Stimulated activated CD4-positive, alpha-beta T cell treated with anti-CD3 and anti-CD28 coated beads, Interleukin-1b, Interleukin-23, amount 100 ng/mL, for 48 hours (primary cell): ENCODE measurements at regions not wholly inside any gene's neighbourhood (a gene's known extent, or its start where the extent isn't known, plus 50 kb on each side); places are given as distances from the start of the nearest gene placed in this dataset.
"Not testable (repeated sequence)": the region's sequence is repeated elsewhere in the genome, so short reads cannot be mapped to it uniquely, and the experiment has no call there.

ENCODE experiments used
- DNase-seq: peaks from one replicate; pipeline ENCODE4 v3.0.0-alpha.2; 2020

DNA sequence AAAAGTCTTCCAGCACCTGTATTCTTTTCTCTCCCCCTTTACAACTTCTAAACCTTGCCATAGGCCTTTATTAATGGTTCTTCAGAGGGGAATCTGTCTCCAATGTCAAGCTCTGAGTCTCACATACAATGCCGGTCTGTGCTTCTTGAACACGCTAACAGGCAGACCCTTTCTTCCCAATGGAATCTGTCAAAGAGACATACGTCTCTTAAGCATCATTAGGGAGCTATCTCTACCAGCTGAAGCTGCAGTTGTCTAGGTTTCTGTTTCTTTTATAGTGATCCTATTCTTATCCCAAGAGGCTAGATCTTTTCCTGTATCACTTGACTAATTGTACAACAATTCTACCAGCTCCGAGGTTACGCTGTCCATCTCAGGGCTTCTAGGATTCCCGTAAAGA, 560.8 kb upstream of the NBEA start:
- no peak for DNase-seq

DNA sequence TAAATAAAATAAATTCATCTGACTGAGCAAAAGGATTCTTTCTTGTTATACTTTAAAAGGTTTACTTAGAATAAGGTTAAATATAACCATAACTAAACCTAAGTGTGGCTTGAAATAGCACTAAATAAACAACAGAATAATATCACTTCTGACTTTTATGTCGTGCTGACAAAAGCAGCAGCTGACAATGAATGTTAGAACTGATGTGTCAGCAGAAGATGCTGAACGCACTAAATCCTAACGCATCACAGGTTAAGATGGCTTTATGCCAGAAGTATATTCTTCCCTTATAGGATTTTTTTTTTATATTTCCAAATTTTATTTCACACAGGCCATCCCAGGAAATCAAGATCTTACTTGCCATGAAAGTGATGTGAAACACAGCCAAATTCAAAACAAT, 558.3 kb upstream of the NBEA start:
- DNase-seq: no peak

DNA sequence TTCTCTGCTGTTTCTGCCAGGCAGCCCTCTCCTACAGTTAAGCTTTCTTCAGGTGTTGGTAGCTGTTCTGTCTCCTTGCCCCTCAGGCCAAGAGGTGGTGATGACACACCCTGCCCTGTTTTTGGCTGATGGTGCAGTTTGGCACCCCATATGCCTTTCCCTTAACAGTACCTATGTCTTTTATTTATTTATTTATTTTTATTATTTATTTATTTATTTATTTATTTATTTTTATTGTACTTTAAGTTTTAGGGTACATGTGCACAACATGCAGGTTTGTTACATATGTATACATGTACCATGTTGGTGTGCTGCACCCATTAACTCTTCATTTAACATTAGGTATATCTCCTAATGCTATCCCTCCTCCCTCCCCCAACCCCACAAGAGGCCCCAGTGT, 555.8 kb upstream of the NBEA start:
- DNase-seq: not testable (repeated sequence)

DNA sequence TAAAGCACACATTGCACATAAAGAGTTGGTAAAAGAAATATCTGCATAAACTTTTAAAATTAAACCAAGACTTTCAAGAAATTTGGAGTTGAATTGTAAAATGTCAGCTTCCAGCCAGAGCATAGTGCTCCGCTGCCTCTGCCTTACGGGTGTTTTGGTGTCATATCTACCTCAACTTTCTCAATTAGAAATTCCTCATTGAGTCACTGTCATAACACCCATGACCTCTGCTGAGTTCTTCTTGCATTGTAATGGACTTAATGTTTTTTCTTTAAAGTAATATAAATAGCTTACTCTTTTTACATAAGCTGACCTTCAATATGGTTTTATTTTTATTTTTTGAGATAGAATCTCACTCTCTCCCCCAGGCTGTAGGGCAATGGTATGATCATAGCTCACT, 551.0 kb upstream of the NBEA start:
- no peak for DNase-seq

DNA sequence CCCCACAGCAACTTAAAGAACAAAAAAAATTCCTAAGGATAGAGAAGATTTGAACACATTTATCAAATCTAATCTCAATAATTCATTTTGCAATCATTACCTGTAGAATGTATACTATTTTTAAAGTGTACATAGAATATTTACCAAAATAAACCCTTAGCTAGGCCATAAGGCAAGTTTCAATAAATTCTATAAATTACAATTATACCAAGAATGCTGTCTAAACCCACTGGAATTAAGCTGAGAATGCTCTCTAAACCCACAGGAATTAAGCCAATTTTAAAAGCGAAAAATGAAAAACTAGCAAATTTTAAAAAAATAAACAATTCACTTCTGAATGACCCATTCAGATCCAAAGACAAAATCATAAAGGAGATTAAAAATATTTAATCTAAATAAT, 540.4 kb upstream of the NBEA start:
- DNase-seq: no peak

DNA sequence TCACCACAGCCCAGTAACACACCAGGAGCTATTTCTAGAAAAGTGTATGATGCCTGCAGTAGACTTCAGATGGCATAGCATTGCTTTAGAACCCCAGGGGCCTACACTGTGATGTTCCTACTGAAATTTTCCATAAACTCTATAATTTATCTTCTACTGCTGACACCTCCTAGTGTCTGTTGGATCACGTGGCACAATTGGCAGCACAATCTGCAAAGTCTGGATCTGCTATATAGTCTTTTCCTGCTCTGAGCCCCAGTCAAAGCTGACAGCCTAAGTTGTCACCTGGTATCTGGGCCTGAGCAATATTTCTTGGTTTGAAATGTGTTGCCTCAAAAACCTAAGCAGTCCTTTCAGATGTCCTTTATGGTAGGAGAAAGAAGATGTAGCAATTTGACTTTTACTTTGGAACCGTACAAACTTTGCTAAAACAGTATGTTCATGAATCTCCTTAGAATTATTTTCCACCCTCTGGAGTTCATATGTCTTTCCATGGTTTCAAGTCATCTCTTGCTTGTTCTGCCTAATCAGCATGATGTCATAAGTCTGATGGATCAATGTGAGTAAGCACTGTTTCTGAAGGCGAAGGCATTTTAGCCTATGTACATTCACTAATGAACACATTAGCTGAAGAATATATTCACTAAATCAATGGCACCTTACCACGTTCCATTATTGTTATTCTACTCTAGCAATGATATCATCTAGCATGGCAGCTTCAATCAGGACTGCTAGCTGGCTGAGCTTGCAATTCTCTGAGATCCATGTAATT, 536.5 kb upstream of the NBEA start:
- DNase-seq: no peak

DNA sequence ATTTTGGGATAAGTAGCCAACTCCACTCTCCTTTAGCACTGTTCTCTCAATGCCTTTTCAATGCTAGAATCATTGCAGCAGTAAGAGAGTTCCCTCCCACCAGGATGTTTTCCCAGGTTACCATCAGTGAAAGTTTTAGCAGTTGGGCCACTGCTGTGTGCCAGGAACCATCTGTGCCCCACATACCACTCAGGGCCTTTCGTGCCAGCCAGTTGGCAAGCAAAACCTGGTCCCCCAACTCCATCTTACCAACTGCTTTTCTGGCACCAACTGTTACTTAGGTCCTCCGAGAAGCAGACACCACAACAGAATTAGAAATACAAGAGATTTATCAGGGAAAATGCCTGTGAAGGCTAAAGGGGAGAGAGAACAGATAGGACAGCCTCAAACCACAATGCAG, 533.4 kb upstream of the NBEA start:
- no peak for DNase-seq

DNA sequence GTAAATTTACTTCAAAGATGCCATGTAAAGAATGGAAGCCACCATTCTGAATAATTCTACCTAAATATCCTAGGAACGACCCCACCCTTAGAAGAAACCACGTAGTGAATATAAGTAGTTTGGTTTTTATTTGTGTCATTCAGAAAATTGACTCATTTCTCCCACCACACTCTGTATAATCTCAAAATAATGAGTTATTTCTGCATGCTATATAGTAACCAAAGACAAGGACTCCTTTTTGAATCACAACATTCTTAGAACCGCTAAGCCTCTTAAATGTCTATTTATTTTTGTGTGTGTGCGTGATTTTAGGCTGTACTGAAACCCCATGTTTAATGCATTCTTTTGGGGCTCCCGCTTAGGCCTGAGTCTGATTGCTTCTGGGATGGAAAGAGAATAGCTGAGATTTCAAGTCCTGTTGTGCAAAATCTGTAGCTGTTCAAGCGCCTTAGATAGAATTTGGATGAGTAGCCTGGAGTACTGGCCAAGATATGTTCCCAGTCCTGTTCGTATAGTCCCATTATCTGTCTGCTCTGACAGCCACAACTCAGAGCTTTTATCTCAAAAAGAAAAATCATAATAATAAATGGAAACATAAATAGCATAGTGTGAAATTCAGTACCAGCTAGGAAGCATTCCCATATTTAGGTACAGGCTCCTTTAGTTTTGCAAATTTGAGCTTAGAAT, 532.4 kb upstream of the NBEA start:
- no peak for DNase-seq

DNA sequence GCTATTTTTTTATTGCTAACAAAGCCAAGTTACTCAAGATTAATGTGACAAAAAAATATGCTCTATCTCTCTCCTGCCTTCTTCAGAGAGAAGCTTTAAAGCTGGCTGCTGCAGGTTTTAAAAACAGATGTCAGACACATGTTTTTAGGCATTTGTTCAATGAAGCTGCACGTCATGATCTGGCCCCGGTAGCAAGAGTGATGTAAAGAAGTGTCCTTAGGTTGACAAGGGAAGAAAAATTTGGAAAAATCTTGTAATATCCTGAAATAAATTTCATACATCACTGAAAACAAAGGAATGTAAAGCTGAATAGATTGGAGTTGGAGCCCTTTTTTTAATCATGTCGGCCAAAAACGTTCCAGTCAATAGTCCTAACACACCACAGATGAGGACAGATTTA, 531.4 kb upstream of the NBEA start:
- no peak for DNase-seq

DNA sequence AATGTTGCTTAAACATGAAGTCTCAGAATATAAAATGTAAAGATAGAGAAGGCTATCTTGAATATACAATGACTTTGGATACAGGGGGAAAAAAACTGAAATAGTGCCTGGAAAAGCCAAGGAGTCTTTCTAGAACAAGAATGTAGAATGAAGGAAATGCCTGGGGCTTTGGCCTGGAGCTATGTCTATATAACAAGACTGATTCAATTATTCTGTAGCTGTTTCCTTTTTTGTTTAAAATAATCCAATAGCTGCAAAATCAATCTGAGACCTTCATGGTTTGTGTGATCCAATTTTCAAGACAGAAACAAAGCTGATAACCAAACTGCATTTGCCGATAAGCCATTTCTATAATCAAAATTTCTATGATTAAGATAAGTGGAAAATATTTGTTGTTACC, 530.9 kb upstream of the NBEA start:
- DNase-seq: no peak

DNA sequence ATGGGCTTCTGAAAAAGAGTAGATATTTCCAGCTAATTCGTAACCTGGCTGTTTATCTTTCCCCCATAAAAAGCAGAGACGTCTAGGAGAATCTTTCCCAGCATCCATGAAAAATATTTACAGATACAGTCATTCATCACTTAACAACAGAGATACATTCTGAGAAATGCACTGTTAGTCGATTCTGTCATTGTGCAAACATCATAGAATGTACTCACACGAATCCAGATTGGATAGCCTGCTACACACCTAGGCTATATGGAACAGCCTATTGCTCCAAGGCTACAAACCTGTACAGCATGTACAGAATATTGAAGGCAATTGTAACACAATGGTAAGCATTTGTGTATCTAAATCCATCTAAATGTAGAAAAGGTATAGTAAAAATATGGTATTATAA, 530.2 kb upstream of the NBEA start:
- DNase-seq: no peak

DNA sequence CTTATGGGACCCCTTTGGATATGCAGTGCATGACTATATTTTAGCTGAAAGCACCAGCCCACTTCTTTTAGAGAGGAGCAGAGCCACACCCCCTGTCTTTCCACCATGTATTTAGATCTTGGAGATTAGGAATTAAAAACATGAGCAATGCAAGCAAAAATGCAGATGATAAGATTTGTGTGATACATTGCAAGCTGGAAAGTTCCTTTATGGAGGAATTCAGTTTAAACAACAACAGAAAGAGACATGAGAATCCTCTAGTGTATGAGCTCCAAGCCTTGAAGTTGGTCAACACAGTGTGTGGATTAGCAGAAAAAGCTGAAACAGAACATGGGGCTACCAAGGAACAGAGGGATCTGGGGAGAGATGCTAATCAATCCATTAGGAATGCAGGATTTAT, 529.8 kb upstream of the NBEA start:
- DNase-seq: no peak

DNA sequence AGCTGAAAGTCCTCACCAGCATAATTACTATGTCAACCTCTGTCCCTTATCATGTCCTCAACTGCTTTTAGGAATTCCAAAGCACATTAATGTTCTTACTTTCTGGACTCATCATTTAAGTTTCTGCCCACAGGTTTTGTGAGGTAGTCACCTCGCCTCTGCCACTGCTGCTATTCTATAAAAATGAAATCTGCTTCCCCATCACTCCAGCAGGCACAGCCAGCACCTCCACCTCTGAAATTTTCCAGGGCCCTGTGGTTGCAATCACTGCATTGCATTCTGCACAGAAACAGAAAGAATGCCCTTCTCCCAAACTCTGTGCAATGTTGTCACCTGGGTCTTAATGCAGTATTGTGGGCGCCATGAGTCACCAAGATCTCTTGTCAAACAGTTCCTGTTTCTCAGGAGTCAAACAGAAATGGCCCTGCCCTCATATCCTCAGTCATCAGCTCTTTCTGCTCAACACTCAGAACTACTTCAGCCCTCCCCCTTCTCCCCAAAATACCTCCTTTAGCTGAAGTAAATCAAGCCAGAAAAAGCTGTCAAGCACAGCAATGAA, 529.2 kb upstream of the NBEA start:
- no peak for DNase-seq

DNA sequence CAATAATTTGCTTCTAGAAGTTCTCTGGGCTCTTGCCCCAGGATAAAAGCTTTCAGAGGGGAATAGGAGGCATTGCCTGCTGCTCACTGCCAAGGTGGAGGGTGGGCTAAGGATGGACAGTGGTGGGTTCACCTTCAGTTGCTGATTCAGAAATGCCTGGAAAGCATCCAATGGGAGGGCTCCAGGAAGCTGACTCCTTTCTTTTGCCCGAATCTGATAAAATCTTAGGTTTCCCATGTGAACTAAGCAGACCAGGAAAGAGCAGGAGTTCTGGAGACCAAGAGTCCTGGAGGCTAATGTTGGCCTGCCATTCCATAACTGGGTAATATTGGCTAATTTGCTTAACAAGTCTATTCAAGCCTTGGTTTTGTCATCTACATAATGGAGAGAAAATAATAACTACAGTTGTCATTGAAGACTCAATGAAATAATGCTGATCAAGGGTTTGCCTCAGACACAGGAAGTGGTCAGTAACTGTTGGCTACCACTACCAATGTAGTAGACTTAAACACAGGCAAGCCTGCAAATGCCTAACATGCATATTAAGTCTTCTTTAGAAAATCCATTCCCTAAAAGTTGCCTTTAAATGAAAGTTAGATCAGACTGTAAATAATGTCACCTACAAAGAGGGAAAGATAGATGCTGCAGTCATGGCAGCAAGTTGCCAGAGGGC, 528.4 kb upstream of the NBEA start:
- no peak for DNase-seq

DNA sequence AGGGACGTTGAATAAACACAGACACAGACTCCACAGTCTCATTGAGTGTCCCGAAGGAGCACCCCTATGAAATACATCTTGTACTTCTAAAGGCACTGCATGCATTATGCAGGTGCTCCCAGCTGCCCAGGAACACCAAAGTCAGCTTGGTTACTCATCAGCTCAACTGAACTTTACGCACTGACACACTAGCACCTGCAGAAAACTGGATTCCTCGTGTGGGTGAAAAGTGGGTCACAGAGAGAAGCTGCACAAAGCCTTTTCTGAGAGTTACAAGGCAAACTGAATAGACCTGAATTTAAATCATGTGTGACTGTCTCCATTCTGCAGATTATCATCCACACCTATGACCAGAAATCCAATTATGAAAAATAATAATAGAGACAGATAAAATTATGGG, 527.5 kb upstream of the NBEA start:
- DNase-seq: no peak

DNA sequence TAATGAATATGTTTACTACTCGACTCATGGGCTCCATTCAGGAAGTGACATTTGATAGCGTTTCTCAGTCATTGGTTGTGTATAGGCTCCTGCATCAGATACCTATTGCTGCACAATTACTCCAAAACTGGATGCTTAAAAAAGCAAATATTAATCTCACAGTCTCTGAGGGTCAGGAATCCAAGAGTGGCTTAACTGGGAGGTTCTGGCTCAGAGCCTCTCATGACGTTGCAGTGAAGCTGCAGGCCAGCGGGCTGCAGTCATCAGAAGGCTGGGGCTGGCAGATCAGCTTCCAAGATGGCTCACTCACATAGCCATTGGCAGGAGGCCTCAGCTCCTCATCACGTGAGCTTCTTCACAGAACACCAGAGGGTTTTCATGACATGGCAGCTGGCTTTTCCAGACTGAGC, 525.1 kb upstream of the NBEA start:
- no peak for DNase-seq

DNA sequence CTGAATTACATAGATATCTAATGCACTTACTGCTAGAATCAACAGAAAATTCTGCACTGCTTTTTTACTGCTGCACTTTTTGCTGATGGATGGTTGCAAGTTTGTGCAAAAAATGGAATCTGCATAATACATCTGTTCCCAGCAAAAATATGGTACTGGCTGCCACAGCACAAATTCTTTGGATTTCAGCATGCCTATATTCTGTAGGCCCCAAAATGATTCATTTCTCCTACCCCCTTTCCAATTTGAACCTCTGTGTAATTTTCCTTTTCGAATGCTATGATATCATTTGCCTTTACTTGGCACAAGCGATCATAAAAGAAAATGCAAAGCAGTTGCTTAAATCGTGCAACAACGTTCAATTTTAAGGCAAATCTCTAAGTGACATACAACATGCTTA, 524.2 kb upstream of the NBEA start:
- no peak for DNase-seq

DNA sequence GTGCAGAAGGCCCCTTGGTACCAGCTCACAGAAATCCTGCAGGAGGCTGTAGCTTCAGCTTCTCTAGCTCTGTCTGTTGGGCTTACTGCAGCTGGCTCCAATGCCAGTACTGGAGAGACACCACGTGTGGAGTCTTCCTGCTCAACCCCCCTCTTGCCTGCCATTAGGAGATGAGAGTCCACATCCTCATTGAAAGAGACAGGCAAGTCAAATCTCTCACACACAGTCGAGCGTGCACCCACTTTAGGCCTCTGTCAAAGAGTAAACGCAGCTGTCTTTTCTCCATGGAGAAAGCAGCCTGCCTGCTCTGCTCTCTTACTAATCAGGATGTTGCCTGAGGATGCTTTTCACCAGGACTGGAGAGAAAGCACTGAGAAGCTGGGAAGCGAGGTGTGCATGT, 523.0 kb upstream of the NBEA start:
- DNase-seq: no peak

DNA sequence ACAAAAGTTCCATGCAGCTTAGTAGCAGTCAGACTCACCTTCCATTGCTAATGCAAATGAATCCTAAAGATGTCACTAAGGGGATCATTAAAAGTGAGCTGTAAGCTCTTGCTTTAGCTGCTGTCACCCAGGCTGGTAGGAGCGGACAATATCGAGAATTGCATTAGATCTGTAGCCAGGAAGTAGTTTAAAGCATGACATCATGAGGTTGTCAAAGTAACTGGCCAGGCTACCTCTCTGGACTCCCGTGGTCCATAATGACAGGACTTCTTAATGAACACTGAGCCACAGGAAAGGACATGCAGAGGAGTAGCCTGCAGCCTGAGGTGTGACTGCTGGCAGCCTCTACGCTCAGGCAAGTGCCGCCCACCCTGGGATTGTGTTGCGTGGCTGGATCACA, 522.3 kb upstream of the NBEA start:
- no peak for DNase-seq

DNA sequence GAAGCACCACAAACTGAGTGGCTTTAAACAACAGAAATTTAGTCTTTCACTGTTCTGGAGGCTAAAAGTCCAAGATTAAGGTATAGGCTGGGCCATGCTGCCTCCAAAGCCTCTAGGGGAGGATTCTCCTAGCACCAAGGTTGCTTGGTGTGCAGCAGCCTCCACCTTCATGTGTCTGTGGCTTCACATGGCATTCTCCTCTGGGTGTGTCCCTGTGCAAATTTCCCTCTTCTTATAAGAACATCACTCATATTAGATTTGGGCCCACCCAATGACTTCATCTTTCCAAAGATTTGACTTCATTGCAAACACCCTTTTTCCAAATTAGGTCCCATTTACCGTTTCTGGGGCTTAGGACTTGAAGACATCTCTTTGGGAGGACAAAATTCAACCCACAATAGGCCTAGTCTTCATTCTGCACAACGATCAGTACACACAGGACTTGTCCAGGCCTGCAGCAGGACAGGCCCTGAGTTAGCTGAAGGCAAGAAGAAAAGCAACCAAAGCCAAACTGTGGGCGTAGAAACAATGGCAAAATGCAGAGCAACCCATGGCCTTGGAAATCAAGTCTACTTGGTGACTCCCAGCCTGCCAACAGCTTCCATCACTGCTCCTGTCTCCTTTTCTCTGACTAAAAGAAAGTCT, 521.2 kb upstream of the NBEA start:
- no peak for DNase-seq

DNA sequence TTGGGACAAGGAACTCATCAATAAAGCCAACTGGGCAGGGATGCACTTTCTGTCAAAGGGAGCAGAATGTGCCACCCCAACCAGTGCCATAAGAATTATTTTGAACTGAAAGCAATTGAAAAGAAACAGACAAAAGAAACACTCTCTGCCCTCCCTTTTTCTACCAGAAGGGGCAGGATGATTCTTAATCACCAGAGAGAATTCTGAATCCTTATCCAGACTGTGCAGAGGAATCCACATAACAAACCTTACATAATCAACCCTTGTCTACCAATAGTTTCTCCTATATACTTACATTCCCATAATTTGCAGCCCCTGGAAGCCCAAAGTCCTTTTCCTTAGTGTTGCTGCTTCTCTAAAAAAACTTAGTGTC, 520.7 kb upstream of the NBEA start:
- DNase-seq: no peak

DNA sequence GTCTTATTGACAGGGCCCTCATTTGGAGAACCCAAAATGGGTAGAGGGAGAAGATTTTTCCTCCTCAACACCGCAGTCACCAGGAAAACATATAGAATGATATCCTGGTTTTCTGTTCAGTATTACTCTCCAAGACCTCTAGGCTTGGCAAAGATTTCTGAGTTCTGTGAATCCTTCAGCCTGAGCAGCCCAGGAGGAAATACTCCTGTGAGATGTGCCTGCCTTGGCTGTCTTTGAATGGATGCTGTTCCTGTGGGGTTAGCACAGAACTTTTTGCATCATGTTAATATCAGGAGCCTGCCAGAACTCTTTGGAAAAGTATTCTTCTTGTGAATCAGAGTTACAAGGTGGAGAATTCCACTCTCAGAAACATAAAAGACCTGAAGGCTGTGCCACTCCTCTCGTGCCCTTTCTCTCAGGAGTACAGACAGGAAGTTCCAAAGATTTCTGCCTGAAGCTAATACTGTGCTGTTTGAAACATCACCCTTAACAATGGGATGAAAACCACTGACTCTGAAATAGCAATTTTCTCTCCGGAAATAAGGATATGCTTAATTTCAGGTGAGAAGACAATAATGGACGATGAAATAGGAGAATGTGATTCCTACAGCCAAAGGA, 520.1 kb upstream of the NBEA start:
- no peak for DNase-seq

DNA sequence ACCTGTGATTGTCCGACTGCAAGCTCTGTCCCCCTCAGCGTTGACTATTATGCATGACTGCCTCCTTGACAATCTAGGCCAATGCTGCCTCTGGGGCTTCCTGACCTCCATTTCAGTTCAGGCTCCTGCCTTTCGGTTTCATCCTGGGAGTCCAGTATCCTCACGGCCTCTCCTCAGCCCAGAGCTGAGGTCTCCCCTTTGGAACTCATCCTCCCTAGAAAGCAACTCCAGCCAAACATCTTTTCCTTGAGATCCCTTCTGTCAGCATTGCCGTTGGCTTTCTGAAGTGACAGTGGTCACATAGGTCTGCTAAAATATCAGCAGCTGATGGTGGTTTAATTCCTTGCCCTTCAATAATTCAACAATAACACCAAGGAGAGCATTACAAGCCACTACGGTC, 519.1 kb upstream of the NBEA start:
- no peak for DNase-seq
